BJ (cell line): ENCODE measurements at regions not wholly inside any gene's neighbourhood (a gene's known extent, or its start where the extent isn't known, plus 50 kb on each side); places are given as distances from the start of the nearest gene placed in this dataset.

Experiments used
- CTCF ChIA-PET: fragments of 350-600 bp; formaldehyde crosslinking; extraction: SDS; loops from one replicate; lab custom pipeline; 2021; ENCODE audit warnings: antibody characterized with exemption, inconsistent platforms; lab: Yijun Ruan, JAX
- POLR2A ChIA-PET: fragments of 300-600 bp; sonication (Branson Sonifier 250); formaldehyde crosslinking; extraction: SDS; loops from one replicate; lab custom pipeline; 2021; ENCODE audit warnings: antibody characterized with exemption; lab: Charles Lee
- DNase-seq: peaks from one replicate; pipeline ENCODE4 v3.0.0-alpha.2; 2011; ENCODE audit warnings: low read depth
- H3K27me3 ChIP-seq: 2 replicates; pipeline ENCODE4 v1.6.0; 2011; ENCODE audit warnings: low read length; ENCODE audit not compliant: control insufficient read depth, insufficient read depth
- H3K36me3 ChIP-seq: 2 replicates; pipeline ENCODE4 v1.5.1; 2011; ENCODE audit warnings: low read length; ENCODE audit not compliant: control insufficient read depth, insufficient read depth
- H3K4me3 ChIP-seq: 2 replicates; pipeline ENCODE4 v1.5.1; 2011; ENCODE audit warnings: low read depth, mild to moderate bottlenecking, control low read depth, low read length
- TF ChIP-seq, protein P1 (sequence below): IDR thresholded peaks from 2 replicates; pipeline ENCODE4 v1.5.1; 2011; ENCODE audit warnings: low read depth, mild to moderate bottlenecking, control low read depth, inconsistent platforms, low read length, moderate library complexity; ENCODE audit not compliant: insufficient read depth

GRCh38 chr9:117551171-117551570 is 136.3 kb upstream of the ASTN2 start:
- no peaks in the 10 kb centered on the region for H3K36me3 ChIP-seq
- no peak for DNase-seq
- H3K27me3 ChIP-seq, result no peaks in the 10 kb centered on the region
- TF ChIP-seq, protein P1, sequence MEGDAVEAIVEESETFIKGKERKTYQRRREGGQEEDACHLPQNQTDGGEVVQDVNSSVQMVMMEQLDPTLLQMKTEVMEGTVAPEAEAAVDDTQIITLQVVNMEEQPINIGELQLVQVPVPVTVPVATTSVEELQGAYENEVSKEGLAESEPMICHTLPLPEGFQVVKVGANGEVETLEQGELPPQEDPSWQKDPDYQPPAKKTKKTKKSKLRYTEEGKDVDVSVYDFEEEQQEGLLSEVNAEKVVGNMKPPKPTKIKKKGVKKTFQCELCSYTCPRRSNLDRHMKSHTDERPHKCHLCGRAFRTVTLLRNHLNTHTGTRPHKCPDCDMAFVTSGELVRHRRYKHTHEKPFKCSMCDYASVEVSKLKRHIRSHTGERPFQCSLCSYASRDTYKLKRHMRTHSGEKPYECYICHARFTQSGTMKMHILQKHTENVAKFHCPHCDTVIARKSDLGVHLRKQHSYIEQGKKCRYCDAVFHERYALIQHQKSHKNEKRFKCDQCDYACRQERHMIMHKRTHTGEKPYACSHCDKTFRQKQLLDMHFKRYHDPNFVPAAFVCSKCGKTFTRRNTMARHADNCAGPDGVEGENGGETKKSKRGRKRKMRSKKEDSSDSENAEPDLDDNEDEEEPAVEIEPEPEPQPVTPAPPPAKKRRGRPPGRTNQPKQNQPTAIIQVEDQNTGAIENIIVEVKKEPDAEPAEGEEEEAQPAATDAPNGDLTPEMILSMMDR, result no peak
- ChIA-PET CTCF (no interaction called here), POLR2A (no interaction called here)
- no peak overlapping the region for H3K4me3 ChIP-seq

GRCh38 chr9:117549444-117549843 is 134.6 kb upstream of the ASTN2 start:
- Histone ChIP-seq H3K4me3 (no peak overlapping the region), H3K27me3 (no peaks in the 10 kb centered on the region), H3K36me3 (no peaks in the 10 kb centered on the region)
- POLR2A ChIA-PET, result no interaction called here
- DNase-seq, result no peak
- CTCF ChIA-PET, result no interaction called here
- TF ChIP-seq, protein P1, result no peak

GRCh38 chr9:117548556-117548955 is 133.7 kb upstream of the ASTN2 start:
- TF ChIP-seq, protein P1, result no peak
- no peak for DNase-seq
- ChIA-PET CTCF (no interaction called here), POLR2A (no interaction called here)
- no peaks in the 10 kb centered on the region for H3K36me3 ChIP-seq
- no peaks in the 10 kb centered on the region for H3K27me3 ChIP-seq
- no peak overlapping the region for H3K4me3 ChIP-seq

- POLR2A ChIA-PET, result no interaction called here
- H3K4me3 ChIP-seq, result no peak overlapping the region
- no peaks in the 10 kb centered on the region for H3K36me3 ChIP-seq
- no peaks in the 10 kb centered on the region for H3K27me3 ChIP-seq
- CTCF ChIA-PET, result no interaction called here
- TF ChIP-seq, protein P1, result no peak
- DNase-seq, result no peak
Measured at GRCh38 chr9:117547904-117548303, 133.0 kb upstream of the ASTN2 start.

DNA sequence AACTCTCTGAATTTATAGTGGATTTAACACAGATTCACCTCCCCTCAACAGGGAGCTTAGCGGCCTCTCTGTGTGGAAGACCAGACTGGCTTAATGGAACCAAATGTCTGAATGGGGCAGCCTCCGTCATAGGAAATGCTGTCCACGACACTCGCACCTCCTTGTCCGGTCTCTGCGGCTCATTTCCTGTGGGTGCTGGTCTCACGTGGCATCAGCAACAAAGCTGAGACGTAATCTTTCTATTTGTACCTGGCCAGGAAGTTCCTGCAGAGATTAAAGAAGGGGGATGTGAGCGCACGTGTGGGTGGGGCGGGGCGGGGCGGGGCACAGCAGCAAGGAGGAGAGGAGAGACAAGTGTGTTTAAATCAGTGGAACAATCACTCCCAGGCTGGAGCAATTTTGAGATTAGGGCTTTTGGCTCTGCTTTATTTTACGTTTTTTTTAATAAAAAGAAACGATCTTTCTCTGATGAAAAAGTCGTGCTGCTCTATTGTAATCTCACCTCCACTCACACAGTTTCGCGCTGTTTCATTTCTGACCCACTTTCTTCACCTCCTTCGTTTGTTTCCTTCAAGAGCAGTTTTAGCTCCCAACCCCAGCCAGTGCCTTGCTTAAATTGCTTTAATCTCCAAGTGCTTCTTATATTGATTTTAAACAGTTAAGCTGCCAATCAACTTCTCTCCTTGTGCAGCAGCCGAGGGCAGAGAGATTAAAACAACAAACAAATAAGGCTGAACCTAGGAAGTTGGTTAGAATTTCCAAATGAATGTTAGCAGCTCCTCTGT is 132.2 kb upstream of the ASTN2 start:
- Histone ChIP-seq H3K27me3 (no peaks in the 10 kb centered on the region), H3K36me3 (no peaks in the 10 kb centered on the region), H3K4me3 (no peak overlapping the region)
- CTCF ChIA-PET, result no interaction called here
- no peak for DNase-seq
- POLR2A ChIA-PET, result no interaction called here
- TF ChIP-seq, protein P1, result no peak
